Activated CD4-positive, alpha-beta T cell treated with anti-CD3 and anti-CD28 coated beads, Interleukin-10, Interleukin-2, amounts not matched to agents 100 ng/mL and 50 ng/mL, durations not matched to agents 16 hours and 8 hours (primary cell): ENCODE measurements at regions not wholly inside any gene's neighbourhood (a gene's known extent, or its start where the extent isn't known, plus 50 kb on each side); places are given as distances from the start of the nearest gene placed in this dataset.
"Not testable (repeated sequence)": the region's sequence is repeated elsewhere in the genome, so short reads cannot be mapped to it uniquely, and the experiment has no call there.

Experiments
- DNase-seq: peaks from one replicate; pipeline ENCODE4 v3.0.0-alpha.2; 2020

DNA sequence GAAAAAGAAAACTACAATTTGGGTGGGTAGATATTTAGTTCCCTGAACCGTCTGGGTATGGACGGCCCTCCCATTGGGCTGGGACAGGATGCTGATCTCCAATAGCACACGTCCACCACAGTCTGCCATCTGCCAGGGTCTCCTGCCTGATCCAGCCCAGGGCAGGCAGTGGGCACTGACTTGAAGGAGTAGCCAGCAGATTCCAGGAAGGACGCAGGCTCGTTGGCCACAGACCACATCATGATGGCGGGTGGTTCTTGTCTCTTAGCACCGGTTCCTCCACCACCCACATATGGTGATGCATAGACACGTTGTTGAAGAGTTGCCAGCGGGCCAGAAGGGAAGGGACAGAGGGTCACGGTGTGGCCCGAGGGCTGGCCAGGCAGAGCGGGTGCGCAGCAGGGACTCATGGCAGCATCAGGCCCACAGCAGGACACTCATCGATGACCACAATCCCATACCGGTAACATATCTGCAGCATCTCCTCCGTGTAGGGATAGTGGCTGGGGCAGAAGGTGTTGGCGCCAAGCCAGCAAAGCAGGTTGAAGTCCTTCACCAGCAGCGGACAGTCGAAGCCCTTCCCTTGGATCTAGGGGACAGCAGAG lies 155.8 kb upstream of the FAM174A start:
- not testable (repeated sequence) for DNase-seq

GRCh38 chr5:100364757-100365478 lies 170.3 kb upstream of the FAM174A start:
- not testable (repeated sequence) for DNase-seq

DNA sequence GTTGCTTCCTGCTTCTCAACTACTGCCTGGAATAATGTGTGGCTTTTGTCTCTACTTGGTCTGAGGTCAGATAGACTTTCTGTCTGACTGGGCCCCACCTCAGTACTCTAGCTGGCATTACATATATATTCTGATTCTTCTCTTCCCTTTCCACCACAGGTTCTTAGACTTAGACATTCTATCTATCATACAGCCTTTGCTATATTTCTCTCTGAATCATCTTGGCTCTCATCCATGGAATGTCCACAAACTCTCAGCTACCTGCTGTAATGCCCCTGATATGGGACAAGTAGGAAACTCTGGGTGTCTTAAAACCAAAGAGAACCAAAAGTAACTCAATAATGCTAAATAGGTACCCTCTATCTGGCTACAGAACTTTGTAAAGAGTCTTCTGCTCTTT lies 170.8 kb upstream of the FAM174A start:
- not testable (repeated sequence) for DNase-seq

DNA sequence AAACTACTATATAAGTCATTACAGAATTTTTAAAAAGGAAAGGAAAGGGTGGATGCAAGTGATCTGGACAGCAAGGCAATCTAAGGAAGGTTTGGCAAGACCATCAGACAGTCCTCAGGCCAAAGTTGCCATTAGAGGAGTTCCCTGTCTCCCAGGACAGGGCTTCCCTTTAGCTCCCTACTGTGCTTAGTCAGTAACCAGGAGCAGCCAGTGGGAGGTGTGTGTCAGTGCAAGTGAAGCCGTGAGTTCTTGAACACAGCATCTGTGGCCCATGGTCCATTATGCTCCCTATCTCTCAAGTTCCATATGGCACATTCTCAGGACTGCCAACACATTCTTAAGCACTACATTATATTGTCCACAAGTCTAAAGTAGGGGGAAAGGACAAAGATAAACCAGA lies 175.2 kb upstream of the FAM174A start:
- not testable (repeated sequence) for DNase-seq

DNA sequence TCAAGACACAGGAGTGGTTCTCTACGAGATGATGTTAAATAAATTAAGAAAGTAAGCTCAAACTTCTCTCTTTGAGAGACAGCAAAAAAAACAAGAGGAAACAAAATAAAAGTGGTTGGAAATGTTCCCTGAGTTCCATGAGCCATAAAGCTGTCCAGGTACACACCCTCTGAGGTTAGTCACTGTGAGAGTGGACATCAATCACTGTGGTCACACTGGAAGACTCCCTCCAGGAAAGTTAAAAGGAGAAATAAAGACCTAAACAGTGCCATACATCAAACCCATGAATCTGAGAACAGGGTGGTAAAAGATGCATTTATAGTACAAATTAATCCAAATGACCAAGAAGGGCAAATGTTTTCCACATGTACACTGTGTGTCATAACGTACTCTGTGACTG lies 188.9 kb upstream of the FAM174A start:
- not testable (repeated sequence) for DNase-seq

DNA sequence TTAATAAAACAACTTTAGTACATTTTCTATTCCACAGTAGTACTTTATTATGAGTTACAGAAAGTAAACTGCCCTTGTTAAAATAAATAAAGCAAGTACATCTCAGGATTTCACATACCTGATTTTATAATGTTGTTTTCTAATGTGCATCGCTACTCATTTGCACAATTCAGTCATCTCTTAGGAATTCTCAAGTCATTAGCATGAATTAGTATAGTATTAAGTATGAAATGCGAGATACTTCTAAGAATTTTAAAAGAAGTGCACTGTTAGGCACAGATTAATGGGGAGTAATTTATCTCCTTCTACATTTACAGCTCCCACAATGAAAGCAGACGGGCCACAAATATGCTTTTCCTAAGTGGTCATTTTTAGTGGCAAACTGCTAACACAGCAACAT lies 193.7 kb upstream of the FAM174A start:
- not testable (repeated sequence) for DNase-seq

- no peak for DNase-seq
Observed at GRCh38 chr5:100322483-100322882, 212.7 kb upstream of the FAM174A start.

DNA sequence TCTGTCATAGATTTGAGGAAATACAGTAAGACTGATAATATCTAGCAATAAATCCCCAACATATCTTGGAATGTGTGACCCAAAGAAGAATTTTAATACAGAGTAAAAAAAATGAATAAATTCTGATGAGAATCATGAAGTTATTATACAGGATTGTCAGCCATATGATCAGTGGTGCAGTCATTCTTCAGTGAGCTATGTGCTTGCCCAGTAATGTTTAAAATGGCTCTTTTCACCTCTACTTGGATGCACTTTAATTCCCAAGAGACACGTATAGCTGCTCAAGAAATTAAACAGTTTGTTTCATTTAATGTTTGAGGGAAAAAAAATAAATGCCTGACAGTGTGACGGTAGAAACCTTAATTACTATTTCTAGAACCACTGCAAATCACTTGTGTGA lies 215.3 kb upstream of the FAM174A start:
- DNase-seq = no peak

- DNase-seq = no peak
Observed at GRCh38 chr5:100313657-100314056, 221.5 kb upstream of the FAM174A start.

- no peak for DNase-seq
Observed at GRCh38 chr5:100311806-100312205, 223.4 kb upstream of the FAM174A start.

- DNase-seq = no peak
Observed at GRCh38 chr5:100306000-100306399, 229.2 kb upstream of the FAM174A start.

DNA sequence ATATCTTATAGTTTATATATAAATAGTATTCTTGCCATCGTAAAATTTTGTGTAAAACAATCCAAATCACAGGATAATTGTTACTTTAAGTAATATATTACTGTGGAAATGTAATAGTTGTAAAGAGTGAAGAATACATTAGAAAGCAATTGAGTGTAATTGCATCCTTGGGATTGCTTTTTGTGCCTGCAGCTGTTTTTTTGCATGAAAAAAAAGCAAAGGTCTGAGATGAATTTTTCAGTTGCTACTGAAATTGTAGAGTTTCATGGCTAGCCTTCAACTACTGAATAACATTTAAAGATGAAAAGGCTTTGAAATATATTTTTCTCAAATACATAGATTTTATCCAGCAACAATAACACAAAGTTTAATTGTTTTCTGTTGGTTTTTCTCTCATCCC lies 232.0 kb upstream of the FAM174A start:
- DNase-seq = no peak

GRCh38 chr5:100299261-100299660 lies 235.9 kb upstream of the FAM174A start:
- DNase-seq = no peak

GRCh38 chr5:100276071-100276470 lies 259.1 kb upstream of the FAM174A start:
- DNase-seq = no peak

DNA sequence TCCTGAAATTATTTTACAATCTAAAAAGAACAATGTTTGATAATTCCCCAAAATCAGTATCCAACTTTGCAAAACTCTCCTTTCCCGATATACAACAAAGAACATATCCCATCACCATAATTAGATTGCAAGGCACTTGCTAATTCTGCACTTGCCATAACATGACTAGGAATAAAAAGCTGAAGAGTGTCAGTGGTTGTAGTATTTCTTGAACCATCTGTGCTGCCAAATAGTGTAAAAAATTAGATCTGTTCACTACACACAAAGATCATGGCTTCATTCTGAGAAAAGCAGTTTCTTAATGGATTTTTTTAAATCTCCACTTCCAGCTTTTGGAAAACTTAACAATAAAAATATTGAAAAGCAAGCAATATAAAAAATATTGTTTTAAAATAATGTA lies 259.5 kb upstream of the FAM174A start:
- no peak for DNase-seq

- DNase-seq = no peak
Observed at GRCh38 chr5:100273846-100274580, 261.2 kb upstream of the FAM174A start.

DNA sequence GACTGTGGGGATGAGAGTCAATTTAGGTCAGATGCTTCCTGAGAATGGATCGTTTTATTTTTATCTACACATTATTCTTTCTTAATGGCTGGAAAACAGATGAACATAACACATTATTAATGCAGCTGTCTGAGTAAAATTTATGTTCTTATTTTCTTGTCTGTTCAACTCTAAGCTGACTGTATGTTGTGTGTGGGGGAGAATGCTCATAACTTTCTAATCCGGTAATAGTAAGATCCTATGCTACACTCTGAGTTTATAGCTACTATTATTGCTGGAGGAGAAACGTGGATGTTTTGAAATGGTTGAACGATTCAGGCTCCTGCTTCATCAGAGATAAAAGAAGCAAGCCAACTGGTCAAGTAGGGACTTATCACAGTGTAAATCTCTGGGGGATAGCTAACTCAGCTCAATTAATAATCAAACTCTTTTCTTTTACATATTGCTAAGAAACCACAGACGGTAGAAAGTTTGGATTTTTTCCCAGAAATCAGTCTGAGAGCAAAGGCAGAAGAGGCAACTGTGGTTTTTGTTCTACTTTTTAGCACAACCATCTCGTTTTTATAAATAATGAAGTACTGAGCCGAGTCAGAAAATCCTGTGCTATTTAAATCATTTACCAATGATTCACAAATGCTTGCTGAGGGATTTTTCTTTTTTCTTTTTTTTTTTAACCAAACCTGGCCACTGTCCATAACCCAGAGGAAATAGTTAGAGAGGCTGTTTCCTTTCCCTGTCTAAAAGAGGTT lies 265.0 kb upstream of the FAM174A start:
- no peak for DNase-seq

DNA sequence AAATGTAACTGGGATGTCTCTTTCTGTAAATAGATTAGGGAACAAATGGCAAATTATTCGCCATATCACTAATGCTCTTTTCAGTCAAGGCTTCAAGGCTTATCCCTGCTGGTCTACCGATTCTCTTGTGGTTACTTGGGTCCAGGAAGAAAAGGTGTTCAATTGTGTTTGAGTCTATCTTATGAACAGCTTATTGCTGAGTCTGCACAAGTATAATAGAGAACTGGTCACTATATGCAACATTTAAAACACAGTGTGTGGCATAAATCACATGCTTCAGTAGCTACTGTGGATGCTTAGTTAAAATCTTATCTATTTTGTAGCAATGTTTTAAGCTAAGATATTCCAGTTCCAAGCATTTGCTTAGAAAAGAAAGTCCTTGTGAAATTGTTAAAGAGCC lies 274.2 kb upstream of the FAM174A start:
- no peak for DNase-seq

GRCh38 chr5:100252944-100253343 lies 282.2 kb upstream of the FAM174A start:
- DNase-seq = no peak

DNA sequence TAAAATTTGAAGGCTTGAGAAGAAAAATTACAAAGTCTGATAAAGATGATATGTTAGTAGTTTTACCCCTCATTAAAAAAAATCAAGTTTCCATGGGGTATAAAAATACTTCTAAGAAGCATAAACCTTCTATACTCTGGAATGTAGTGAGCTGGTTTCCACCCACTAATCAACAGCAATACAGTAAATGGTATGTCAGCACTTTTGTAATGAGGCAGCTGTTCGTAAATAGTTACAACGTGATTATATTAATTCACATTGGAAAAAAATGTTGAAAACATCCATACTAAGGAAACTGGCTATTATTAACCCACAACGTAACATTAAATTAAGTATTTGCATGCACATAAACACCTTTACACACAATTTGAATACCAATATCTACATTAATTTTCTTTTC lies 283.1 kb upstream of the FAM174A start:
- no peak for DNase-seq

DNA sequence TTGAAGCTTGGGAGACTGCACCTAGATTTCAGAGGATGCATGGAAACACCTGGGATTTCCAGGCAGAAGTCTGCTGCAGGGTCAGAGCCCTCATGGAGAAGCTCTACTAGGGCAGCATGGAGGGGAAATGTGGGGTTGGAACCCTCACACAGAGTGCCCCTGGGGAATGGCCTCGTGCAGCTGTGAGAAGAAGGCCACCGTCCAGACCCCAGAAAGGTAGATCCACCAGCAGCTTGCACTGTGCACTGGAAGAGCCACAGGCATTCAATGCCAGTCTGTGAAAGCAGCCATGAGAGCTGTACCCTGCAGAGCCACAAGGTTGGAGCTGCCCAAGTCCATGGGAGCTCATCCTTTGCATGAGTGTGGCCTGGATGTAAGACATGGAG lies 285.3 kb upstream of the FAM174A start:
- no peak for DNase-seq

DNA sequence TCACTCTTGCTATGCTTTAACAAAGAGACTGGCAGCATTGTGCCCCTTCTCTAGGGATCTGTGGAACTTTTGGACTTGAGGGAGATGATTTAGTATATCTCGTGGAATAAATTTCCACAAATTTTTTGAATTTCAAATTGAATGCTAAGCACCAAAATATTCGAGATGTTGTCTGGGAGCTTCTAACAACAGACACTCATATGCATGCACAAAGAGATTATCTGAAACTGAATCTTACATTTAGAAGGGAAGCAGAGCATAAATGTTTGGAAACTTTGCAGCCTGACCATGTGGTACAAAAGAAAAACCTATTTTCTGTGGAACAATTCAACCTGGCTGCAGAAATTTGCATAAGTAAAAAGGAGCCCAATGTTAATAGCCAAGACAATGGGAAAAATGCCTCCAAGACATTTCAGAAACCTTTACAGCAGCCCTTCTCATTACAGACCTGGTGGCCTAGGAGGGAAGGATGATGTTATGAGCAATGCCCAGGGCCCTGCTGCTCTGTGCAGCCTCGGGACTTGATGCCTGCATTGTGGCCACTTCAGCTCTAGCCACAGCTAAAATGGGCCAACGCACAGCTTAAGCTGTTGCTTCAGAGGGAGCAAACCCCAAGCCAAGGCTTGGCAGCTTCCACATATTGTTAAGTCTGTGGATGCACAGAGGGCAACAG lies 285.8 kb upstream of the FAM174A start:
- no peak for DNase-seq

DNA sequence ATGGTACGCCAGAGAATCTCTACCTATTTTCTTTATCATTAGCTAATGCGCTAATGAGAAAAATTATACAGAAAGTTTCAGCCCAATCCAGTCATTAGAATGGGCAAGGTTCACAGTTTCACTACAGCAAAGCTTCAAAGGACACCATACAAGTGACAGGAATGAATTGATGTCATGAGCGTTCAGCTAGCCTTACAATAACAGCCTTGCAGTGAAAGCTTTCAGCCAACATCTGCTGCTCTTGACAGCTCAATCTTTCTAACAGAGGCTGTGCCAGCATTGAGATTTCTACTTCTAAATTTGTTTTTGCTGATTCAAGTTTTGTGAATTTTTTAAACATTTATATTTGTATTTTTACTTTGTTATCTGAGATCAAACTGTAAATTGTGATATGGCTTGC lies 302.4 kb upstream of the FAM174A start:
- no peak for DNase-seq
